Hepatocyte (in vitro differentiated cells): ENCODE measurements at regions not wholly inside any gene's neighbourhood (a gene's known extent, or its start where the extent isn't known, plus 50 kb on each side); places are given as distances from the start of the nearest gene placed in this dataset.
"Not testable (repeated sequence)": the region's sequence is repeated elsewhere in the genome, so short reads cannot be mapped to it uniquely, and the experiment has no call there.

ENCODE experiments used
- DNase-seq: peaks from one replicate; pipeline ENCODE4 v3.0.0-alpha.2; 2016; ENCODE audit warnings: low spot score
- H2AFZ ChIP-seq: fragments of 200-600 bp; sonication (generic); 2 replicates; pipeline ENCODE4 v1.6.0; 2016; ENCODE audit warnings: antibody characterized with exemption, mild to moderate bottlenecking
- H3K27ac ChIP-seq: fragments of 200-600 bp; sonication (generic); 2 replicates; pipeline ENCODE4 v1.5.1; 2016; ENCODE audit warnings: mild to moderate bottlenecking
- H3K27me3 ChIP-seq: fragments of 200-600 bp; sonication (generic); 2 replicates; pipeline ENCODE4 v1.6.1; 2016
- H3K36me3 ChIP-seq: fragments of 200-600 bp; sonication (generic); replicated peaks from 2 replicates; pipeline ENCODE4 v1.5.1; 2016; ENCODE audit warnings: low read depth; ENCODE audit not compliant: insufficient read depth
- H3K4me1 ChIP-seq: fragments of 200-600 bp; sonication (generic); 2 replicates; pipeline ENCODE4 v1.5.1; 2016; ENCODE audit warnings: mild to moderate bottlenecking, moderate library complexity; ENCODE audit not compliant: insufficient read depth
- H3K4me2 ChIP-seq: fragments of 200-600 bp; sonication (generic); 2 replicates; pipeline ENCODE4 v1.6.0; 2016
- H3K4me3 ChIP-seq: fragments of 200-600 bp; sonication (generic); 2 replicates; pipeline ENCODE4 v1.5.1; 2016; ENCODE audit warnings: mild to moderate bottlenecking
- H3K79me2 ChIP-seq: fragments of 200-600 bp; sonication (generic); 2 replicates; pipeline ENCODE4 v1.6.0; 2017; ENCODE audit warnings: mild to moderate bottlenecking
- H3K9me2 ChIP-seq: fragments of 200-600 bp; sonication (generic); replicated peaks from 2 replicates; pipeline ENCODE4 v1.6.0; 2017; ENCODE audit warnings: mild to moderate bottlenecking; ENCODE audit not compliant: insufficient read depth
- H3K9me3 ChIP-seq: fragments of 200-600 bp; sonication (generic); 2 replicates; pipeline ENCODE4 v1.5.1; 2016; ENCODE audit warnings: low read depth, mild to moderate bottlenecking
- H4K20me1 ChIP-seq: fragments of 200-600 bp; sonication (generic); 2 replicates; pipeline ENCODE4 v1.6.0; 2016; ENCODE audit warnings: mild to moderate bottlenecking; ENCODE audit not compliant: insufficient read depth, poor library complexity, severe bottlenecking
- EZH2 ChIP-seq: fragments of 200-600 bp; sonication (generic); IDR thresholded peaks from 2 replicates; pipeline ENCODE4 v1.6.1; 2016; ENCODE audit warnings: antibody characterized with exemption, mild to moderate bottlenecking, borderline replicate concordance
- EZH2phosphoT487 ChIP-seq: fragments of 200-600 bp; sonication (generic); IDR thresholded peaks from one replicate; pipeline ENCODE4 v1.6.1; 2018; ENCODE audit warnings: antibody characterized with exemption, mild to moderate bottlenecking, low read depth, moderate library complexity; ENCODE audit not compliant: unreplicated experiment, severe bottlenecking
- WGBS: methylation state at CpG from one replicate; pipeline ENCODE4 v1.1.6; 2016; ENCODE audit warnings: low lambda C conversion rate; ENCODE audit errors: missing lambda C conversion rate; 5-methylcytosine and 5-hydroxymethylcytosine counted together
- TF ChIP-seq, protein P1 (sequence below): fragments of 200-600 bp; sonication (generic); IDR thresholded peaks from 2 replicates; pipeline ENCODE4 v1.5.1; 2016; ENCODE audit warnings: antibody characterized with exemption, mild to moderate bottlenecking; ENCODE audit not compliant: poor library complexity

DNA sequence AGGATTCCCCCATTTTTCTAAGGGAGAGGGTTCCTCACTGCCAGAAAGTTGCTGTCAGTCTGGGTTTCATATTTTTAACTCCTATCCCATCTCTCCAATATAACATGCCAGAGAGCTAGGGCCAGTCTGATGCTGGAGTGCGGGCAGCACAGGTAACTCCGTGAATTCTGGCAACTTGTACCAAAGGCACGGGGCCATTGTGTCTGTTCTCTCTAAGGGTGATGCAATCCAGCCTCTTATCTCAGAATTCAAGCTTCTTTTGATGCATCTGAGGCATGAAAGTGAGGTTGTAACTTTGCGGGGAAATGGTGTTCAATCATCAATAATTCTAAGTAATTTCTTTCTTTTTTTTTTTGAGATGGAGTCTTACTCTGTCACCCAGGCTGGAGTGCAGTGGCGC is 1074.4 kb downstream of the TYW1 start:
- Histone ChIP-seq H3K4me1 (no peaks in the 10 kb centered on the region), H3K79me2 (no peaks in the 10 kb centered on the region), H3K27ac (no peak overlapping the region), H2AFZ (no peak overlapping the region), H3K4me3 (no peak overlapping the region), H3K36me3 (no peaks in the 10 kb centered on the region), H3K27me3 (no peaks in the 10 kb centered on the region), H3K4me2 (no peak overlapping the region), H4K20me1 (no peaks in the 10 kb centered on the region), H3K9me2 (no peaks in the 10 kb centered on the region), H3K9me3 (no peaks in the 10 kb centered on the region)
- TF ChIP-seq, protein P1, sequence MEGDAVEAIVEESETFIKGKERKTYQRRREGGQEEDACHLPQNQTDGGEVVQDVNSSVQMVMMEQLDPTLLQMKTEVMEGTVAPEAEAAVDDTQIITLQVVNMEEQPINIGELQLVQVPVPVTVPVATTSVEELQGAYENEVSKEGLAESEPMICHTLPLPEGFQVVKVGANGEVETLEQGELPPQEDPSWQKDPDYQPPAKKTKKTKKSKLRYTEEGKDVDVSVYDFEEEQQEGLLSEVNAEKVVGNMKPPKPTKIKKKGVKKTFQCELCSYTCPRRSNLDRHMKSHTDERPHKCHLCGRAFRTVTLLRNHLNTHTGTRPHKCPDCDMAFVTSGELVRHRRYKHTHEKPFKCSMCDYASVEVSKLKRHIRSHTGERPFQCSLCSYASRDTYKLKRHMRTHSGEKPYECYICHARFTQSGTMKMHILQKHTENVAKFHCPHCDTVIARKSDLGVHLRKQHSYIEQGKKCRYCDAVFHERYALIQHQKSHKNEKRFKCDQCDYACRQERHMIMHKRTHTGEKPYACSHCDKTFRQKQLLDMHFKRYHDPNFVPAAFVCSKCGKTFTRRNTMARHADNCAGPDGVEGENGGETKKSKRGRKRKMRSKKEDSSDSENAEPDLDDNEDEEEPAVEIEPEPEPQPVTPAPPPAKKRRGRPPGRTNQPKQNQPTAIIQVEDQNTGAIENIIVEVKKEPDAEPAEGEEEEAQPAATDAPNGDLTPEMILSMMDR = no peak
- TF ChIP-seq EZH2phosphoT487 (no peak), EZH2 (no peak)
- WGBS = 83% methylated on average over 5 of the region's 5 CpGs
- DNase-seq = no peak

DNA sequence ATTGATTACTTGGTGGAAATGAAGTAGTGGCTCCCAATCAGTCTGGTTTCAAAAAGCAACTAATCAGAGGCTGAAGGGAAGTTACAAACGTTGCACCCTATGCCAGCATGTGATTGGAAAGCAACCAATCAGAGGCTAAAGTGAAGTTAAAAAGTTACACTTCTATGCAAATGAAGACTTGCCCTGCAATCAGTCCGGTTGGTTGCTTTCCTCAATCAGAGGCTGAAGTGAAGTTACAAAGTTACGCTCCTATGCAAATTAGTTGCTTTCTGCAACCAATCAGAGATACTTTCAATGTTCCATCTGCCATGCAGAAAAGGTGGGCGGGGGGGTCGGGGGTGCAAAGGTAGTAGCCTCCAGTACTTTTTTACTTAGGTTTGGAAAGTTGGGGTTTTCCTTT is 1077.1 kb downstream of the TYW1 start:
- DNase-seq = no peak
- Histone ChIP-seq H3K4me2 (no peak overlapping the region), H3K79me2 (no peaks in the 10 kb centered on the region), H3K4me3 (no peak overlapping the region), H3K9me2 (no peaks in the 10 kb centered on the region), H2AFZ (no peak overlapping the region), H3K27me3 (no peaks in the 10 kb centered on the region), H3K27ac (no peak overlapping the region), H3K36me3 (no peaks in the 10 kb centered on the region), H3K9me3 (no peaks in the 10 kb centered on the region), H4K20me1 (no peaks in the 10 kb centered on the region), H3K4me1 (no peaks in the 10 kb centered on the region)
- WGBS = 85% methylated on average over 5 of the region's 5 CpGs
- TF ChIP-seq EZH2phosphoT487 (no peak), EZH2 (no peak)
- TF ChIP-seq, protein P1 = no peak

DNA sequence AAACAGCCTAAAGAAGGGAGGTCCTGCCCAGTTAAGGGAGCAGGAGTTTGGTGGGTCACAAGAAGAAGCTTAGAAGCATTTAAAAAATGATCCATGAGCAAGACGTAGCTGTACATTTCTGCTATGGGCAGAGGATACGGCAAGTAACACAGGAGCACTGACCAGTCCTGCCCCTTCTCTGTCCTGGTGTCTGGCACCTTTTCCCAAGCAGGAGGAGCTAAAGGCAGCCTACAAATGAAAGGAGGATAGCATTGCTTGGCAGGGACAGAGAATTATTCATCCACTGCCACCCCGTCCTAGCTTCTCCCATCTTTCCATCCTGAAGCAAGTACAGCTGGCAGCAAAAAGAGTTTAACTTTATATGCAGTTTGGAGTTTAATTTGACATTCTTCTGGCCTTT is 1077.6 kb downstream of the TYW1 start:
- Histone ChIP-seq H3K4me1 (no peaks in the 10 kb centered on the region), H4K20me1 (no peaks in the 10 kb centered on the region), H3K9me2 (no peaks in the 10 kb centered on the region), H3K4me2 (no peak overlapping the region), H3K9me3 (no peaks in the 10 kb centered on the region), H3K36me3 (no peaks in the 10 kb centered on the region), H3K27ac (no peak overlapping the region), H3K27me3 (no peaks in the 10 kb centered on the region), H3K79me2 (no peaks in the 10 kb centered on the region), H3K4me3 (no peak overlapping the region), H2AFZ (no peak overlapping the region)
- TF ChIP-seq EZH2 (no peak), EZH2phosphoT487 (no peak)
- TF ChIP-seq, protein P1 = no peak
- no peak for DNase-seq
- 86% methylated on average over 3 of the region's 3 CpGs for WGBS

DNA sequence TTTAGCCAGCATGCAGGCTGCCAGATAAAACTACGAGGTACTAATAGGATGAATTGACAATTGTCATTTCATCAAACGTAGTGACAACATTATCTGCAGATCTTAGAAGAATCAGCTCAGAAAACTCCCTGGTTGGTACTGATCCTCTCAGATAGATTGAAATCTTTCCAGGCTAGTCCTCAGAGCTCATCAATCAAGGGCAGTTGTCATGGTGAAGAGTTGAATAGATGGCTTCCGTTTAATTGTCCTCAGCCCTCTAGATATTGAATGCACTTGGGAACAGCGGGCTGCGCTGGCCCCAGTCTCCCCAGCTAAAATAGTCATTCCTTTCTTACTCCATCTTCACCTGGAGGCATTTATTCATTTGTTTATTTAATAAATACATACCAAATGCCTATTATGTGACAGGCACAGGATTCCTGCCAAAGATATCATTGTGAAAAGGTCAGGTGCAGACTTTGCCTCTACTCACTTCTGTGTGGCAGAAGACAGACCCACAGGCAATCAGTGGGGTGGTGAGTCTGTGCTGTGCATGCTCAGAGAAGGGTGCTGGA is 1081.6 kb downstream of the TYW1 start:
- DNase-seq = no peak
- no peaks in the 10 kb centered on the region for H4K20me1 ChIP-seq
- H3K27me3 ChIP-seq = no peaks in the 10 kb centered on the region
- H3K27ac ChIP-seq = no peak overlapping the region
- no peak overlapping the region for H3K4me3 ChIP-seq
- H2AFZ ChIP-seq = no peak overlapping the region
- H3K79me2 ChIP-seq = no peaks in the 10 kb centered on the region
- no peaks in the 10 kb centered on the region for H3K4me1 ChIP-seq
- WGBS = 85% methylated on average over 5 of the region's 5 CpGs
- H3K4me2 ChIP-seq = no peak overlapping the region
- TF ChIP-seq, protein P1 = no peak
- TF ChIP-seq EZH2phosphoT487 (no peak), EZH2 (no peak)
- no peaks in the 10 kb centered on the region for H3K9me3 ChIP-seq
- no peaks in the 10 kb centered on the region for H3K36me3 ChIP-seq
- H3K9me2 ChIP-seq = no peaks in the 10 kb centered on the region

DNA sequence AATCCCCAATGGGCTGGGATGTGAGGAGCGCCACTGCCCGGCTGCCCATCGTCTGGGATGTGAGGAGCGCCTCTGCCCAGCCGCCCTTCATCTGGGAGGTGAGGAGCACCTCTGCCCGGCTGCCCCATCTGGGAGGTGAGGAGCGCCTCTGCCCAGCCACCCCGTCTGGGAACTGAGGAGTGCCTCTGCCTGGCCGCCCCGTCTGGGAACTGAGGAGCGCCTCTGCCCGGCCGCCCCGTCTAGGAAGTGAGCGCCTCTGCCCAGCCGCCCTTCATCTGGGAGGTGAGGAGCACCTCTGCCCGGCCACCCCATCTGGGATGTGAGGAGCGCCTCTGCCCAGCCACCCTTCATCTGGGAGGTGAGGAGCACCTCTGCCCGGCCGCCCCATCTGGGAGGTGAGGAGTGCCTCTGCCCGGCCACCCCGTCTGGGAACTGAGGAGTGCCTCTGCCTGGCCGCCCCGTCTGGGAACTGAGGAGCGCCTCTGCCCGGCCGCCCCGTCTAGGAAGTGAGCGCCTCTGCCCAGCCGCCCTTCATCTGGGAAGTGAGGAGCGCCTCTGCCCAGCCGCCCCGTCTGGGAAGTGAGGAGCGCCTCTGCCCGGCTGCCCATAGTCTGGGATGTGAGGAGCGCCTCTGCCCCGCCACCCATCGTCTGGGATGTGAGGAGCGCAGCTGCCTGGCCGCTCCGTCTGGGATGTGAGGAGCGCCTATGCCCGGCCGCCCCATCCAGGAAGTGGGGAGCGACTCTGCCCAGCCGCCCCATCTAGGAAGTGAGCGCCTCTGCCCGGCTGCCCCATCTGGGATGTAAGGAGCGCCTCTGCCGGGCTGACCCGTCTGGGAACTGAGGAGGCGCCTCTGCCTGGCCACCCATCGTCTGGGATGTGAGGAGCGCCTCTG is 1085.7 kb downstream of the TYW1 start:
- not testable (repeated sequence) for H3K27ac ChIP-seq
- WGBS = 98% methylated on average over 36 of the region's 54 CpGs

More for the DNA sequence above, 1085.7 kb downstream of the TYW1 start:
- H3K36me3 ChIP-seq, DNase-seq, H3K4me1 ChIP-seq, H4K20me1 ChIP-seq, H3K79me2 ChIP-seq, H2AFZ ChIP-seq, H3K4me2 ChIP-seq, H3K9me2 ChIP-seq, H3K27me3 ChIP-seq, H3K9me3 ChIP-seq, H3K4me3 ChIP-seq: not testable (repeated sequence)
